Endothelial cell (in vitro differentiated cells): ENCODE measurements at regions not wholly inside any gene's neighbourhood (a gene's known extent, or its start where the extent isn't known, plus 50 kb on each side); places are given as distances from the start of the nearest gene placed in this dataset.

Source experiments
- DNase-seq: peaks from one replicate; pipeline ENCODE4 v3.0.0; 2021; ENCODE audit warnings: low spot score
- H3K27ac Mint-ChIP-seq: one replicate; pipeline ENCODE4 v1.8.0; 2021; ENCODE audit warnings: mixed read lengths, inconsistent platforms; ENCODE audit not compliant: unreplicated experiment
- H3K27me3 Mint-ChIP-seq: one replicate; pipeline ENCODE4 v1.8.0; 2021; ENCODE audit warnings: mild to moderate bottlenecking, moderate library complexity, mixed read lengths, inconsistent platforms; ENCODE audit not compliant: unreplicated experiment
- H3K36me3 Mint-ChIP-seq: one replicate; pipeline ENCODE4 v1.8.0; 2021; ENCODE audit warnings: mild to moderate bottlenecking, low read depth, mixed read lengths, inconsistent platforms; ENCODE audit not compliant: unreplicated experiment
- H3K4me1 Mint-ChIP-seq: one replicate; pipeline ENCODE4 v1.8.0; 2021; ENCODE audit warnings: mild to moderate bottlenecking, mixed read lengths, inconsistent platforms; ENCODE audit not compliant: unreplicated experiment
- H3K4me3 Mint-ChIP-seq: one replicate; pipeline ENCODE4 v1.8.0; 2021; ENCODE audit warnings: mild to moderate bottlenecking, mixed read lengths, inconsistent platforms; ENCODE audit not compliant: unreplicated experiment
- H3K9me3 Mint-ChIP-seq: one replicate; pipeline ENCODE4 v1.8.0; 2021; ENCODE audit warnings: mixed read lengths, inconsistent platforms; ENCODE audit not compliant: unreplicated experiment
- CTCF ChIP-seq: fragments of 200-600 bp; sonication (generic); IDR thresholded peaks from one replicate; pipeline ENCODE4 v1.5.0; 2021; ENCODE audit warnings: antibody characterized with exemption; ENCODE audit not compliant: unreplicated experiment

DNA sequence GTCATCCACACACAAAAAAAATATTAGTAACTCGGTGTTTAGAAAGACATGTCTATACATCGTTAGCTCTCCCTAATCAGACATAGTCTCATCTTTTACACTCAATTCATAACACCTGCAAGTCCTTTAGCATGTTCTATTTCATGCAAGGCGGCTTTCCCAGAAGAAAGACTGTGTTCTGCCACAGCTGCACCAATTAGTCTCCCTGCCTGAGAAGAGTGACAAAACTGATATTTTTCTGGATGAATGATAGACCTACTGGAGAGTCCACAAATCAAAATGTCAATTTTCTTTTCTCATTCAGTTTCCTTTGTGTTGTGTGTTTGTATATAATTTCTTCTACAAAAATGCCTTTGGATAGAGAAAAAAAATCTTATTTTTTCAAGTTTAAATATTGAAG is 435.8 kb upstream of the EPHA3 start:
- no peak for DNase-seq
- TF ChIP-seq CTCF, result no peak
- Mint-ChIP-seq H3K9me3 (no peaks in the 10 kb centered on the region), H3K27ac (no peak overlapping the region), H3K4me1 (no peaks in the 10 kb centered on the region), H3K27me3 (peaks cover 1% of the 10 kb centered on the region), H3K36me3 (no peaks in the 10 kb centered on the region), H3K4me3 (no peak overlapping the region)

GRCh38 chr3:88677298-88677697 is 430.1 kb upstream of the EPHA3 start:
- no peaks in the 10 kb centered on the region for H3K4me1 Mint-ChIP-seq
- DNase-seq, result no peak
- H3K27me3 Mint-ChIP-seq, result peaks cover 1% of the 10 kb centered on the region
- TF ChIP-seq CTCF, result no peak
- H3K9me3 Mint-ChIP-seq, result no peaks in the 10 kb centered on the region
- H3K27ac Mint-ChIP-seq, result no peak overlapping the region
- H3K36me3 Mint-ChIP-seq, result no peaks in the 10 kb centered on the region
- no peak overlapping the region for H3K4me3 Mint-ChIP-seq

DNA sequence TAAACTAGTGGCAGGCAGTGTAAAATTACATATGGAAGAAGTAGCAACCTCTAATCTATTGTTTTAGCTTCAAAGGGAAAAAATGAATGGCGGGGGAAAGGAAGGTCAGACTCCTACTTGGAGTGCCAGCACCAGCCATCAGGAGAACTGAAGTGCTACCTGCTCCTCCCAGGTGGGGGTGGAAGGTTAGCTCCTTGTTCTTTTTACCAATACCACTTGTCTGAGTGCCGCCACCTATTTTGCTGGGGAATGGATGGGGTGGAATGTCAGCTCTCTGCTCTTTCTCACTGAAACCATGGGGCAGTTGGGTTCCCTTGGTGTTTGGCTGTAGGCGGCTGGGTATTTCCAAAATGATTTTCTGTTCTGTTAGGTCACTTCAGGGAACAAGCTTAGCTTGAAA is 428.7 kb upstream of the EPHA3 start:
- no peaks in the 10 kb centered on the region for H3K36me3 Mint-ChIP-seq
- H3K27me3 Mint-ChIP-seq, result no peaks in the 10 kb centered on the region
- no peaks in the 10 kb centered on the region for H3K4me1 Mint-ChIP-seq
- TF ChIP-seq CTCF, result no peak
- DNase-seq, result no peak
- no peak overlapping the region for H3K4me3 Mint-ChIP-seq
- H3K27ac Mint-ChIP-seq, result no peak overlapping the region
- H3K9me3 Mint-ChIP-seq, result no peaks in the 10 kb centered on the region

DNA sequence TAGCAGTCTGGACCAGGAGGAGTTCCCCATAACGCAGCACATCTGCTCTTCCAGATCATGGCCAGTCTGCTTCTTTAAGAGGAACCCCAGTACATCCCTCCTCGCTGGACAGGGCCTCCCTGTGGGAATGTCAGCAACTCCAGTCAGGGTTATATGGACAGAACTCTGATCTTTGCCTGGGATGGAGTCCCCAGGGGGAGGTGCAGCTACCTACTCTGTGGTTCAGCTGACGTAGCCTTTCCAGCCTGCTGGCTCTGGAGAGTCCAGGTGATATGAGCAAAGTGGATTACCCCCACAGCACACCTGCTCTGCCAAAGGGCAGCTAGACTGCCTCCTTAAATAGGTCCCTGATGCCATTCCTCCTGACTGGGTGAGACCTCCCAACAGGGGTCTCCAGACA is 417.1 kb upstream of the EPHA3 start:
- DNase-seq, result no peak
- peaks cover 4% of the 10 kb centered on the region for H3K27me3 Mint-ChIP-seq
- TF ChIP-seq CTCF, result no peak
- no peaks in the 10 kb centered on the region for H3K36me3 Mint-ChIP-seq
- H3K9me3 Mint-ChIP-seq, result no peaks in the 10 kb centered on the region
- no peak overlapping the region for H3K27ac Mint-ChIP-seq
- H3K4me1 Mint-ChIP-seq, result no peaks in the 10 kb centered on the region
- no peak overlapping the region for H3K4me3 Mint-ChIP-seq

DNA sequence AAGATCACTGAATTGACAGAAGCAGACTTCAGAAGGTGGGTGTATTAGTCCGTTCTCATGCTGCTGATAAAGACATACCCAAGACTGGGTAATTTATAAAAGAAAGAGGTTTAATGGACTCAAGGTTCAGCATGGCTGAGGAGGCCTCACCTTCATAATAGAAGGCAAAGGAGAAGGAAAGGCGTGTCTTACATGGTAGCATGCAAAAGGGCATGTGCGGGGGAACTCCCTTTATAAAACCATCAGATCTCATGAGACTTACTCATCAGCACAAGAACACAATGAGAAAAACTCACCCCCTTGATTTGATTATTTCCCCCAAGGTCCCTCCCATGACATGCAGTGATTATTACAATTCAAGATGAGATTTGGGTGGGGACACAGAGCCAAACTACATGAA is 416.3 kb upstream of the EPHA3 start:
- TF ChIP-seq CTCF, result no peak
- Mint-ChIP-seq H3K4me3 (no peak overlapping the region), H3K27me3 (peaks cover 4% of the 10 kb centered on the region), H3K36me3 (no peaks in the 10 kb centered on the region), H3K9me3 (no peaks in the 10 kb centered on the region), H3K4me1 (no peaks in the 10 kb centered on the region), H3K27ac (no peak overlapping the region)
- no peak for DNase-seq
